Activated CD4-positive, alpha-beta memory T cell treated with anti-CD3 and anti-CD28 coated beads for 36 hours (primary cell): ENCODE measurements at regions not wholly inside any gene's neighbourhood (a gene's known extent, or its start where the extent isn't known, plus 50 kb on each side); places are given as distances from the start of the nearest gene placed in this dataset.

Experiments used
- CTCF ChIA-PET: fragments of 350-600 bp; sonication (Branson Sonifier 250); formaldehyde crosslinking; loops from one replicate; lab custom pipeline; 2021; ENCODE audit warnings: antibody characterized with exemption, inconsistent platforms; lab: Charles Lee
- POLR2A ChIA-PET: fragments of 350-600 bp; sonication (Branson Sonifier 250); formaldehyde crosslinking; loops from one replicate; lab custom pipeline; 2021; ENCODE audit warnings: antibody characterized with exemption; lab: Charles Lee
- DNase-seq: peaks from one replicate; pipeline ENCODE4 v3.0.0-alpha.2; 2020
- H3K27ac Mint-ChIP-seq: one replicate; pipeline ENCODE4 v1.8.0; 2021; ENCODE audit warnings: mixed read lengths
- H3K27me3 Mint-ChIP-seq: one replicate; pipeline ENCODE4 v1.8.0; 2021; ENCODE audit warnings: mixed read lengths
- H3K36me3 Mint-ChIP-seq: one replicate; pipeline ENCODE4 v1.8.0; 2021; ENCODE audit warnings: mixed read lengths
- H3K4me1 Mint-ChIP-seq: one replicate; pipeline ENCODE4 v1.8.0; 2021; ENCODE audit warnings: low read depth, mixed read lengths
- H3K4me3 Mint-ChIP-seq: one replicate; pipeline ENCODE4 v1.8.0; 2021; ENCODE audit warnings: mild to moderate bottlenecking, mixed read lengths
- H3K9me3 Mint-ChIP-seq: one replicate; pipeline ENCODE4 v1.8.0; 2021; ENCODE audit warnings: mixed read lengths
- intact Hi-C: fragments of 100-400 bp; cut with micrococcal nuclease; formaldehyde crosslinking; loops from one replicate; pipeline ENCODE4 v1.15.1; 2023

DNA sequence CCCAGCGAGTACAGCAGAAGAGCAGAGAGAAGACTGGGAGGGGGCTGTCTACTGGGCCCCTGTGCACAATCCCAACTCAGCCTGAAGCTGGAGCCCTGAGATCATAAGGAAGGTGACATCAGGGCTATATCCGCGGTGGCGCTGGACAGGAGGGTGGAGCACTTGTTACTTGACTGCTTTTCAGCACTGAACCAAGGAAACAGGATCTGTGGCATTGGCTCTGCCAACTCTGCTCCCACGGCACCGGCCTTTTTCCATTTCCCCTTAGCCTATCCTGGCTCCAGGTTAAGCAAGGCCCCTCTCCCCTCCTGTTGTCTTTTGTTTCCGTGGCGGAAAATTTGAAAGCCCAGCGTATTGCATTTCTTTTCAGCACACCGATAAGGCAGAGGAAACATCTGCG, 125.0 kb upstream of the IRX3 start:
- CTCF ChIA-PET = no interaction called here
- POLR2A ChIA-PET = no interaction called here
- Mint-ChIP-seq H3K27ac (no peak overlapping the region), H3K36me3 (no peaks in the 10 kb centered on the region), H3K27me3 (peaks cover 11% of the 10 kb centered on the region), H3K4me1 (no peaks in the 10 kb centered on the region), H3K9me3 (no peaks in the 10 kb centered on the region), H3K4me3 (no peak overlapping the region)
- intact Hi-C loops = no loop called here
- no peak for DNase-seq

DNA sequence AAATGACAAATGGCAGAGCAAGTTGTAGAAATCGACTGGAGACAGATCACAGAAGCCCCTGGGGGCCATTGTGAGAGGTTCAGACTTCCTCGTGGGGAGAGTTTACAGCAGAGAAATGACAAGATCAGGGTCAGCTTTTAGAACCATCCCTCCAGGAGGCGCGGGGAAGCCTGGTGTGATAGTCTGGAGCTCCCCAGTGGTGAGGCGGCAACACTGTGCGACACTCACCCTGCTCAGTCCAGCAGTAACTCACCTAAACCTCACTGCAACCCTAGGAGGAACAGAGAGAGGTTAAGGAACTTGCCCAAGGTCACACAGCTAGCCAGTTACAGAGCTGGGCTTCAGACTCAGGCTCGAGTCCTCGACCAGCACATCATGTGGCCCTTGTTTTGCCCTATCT, 123.4 kb upstream of the IRX3 start:
- Mint-ChIP-seq H3K36me3 (no peaks in the 10 kb centered on the region), H3K27me3 (peaks cover 11% of the 10 kb centered on the region), H3K27ac (no peak overlapping the region), H3K9me3 (no peaks in the 10 kb centered on the region), H3K4me1 (no peaks in the 10 kb centered on the region), H3K4me3 (no peak overlapping the region)
- POLR2A ChIA-PET = no interaction called here
- CTCF ChIA-PET = no interaction called here
- intact Hi-C loops = no loop called here
- DNase-seq = no peak

DNA sequence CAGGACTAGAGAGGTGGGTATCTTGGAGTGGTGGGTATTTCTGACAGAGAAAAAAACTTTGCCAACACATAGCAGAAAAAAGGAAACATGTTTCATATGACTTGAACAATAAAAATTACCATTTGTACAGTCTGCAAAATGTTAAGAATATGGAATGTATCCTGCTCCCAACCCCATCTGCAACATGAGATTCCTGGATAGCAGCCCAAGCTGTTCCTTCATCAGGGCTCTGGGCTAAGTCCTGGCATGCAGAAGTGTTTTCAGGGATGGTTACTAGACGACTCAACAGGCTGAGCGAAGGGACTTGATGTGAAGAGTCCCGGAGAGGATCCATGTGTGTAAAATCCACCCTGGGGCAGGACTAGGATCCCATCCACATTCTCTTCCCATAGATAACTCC, 121.0 kb upstream of the IRX3 start:
- Mint-ChIP-seq H3K4me3 (no peak overlapping the region), H3K27ac (no peak overlapping the region), H3K27me3 (peaks cover 6% of the 10 kb centered on the region), H3K36me3 (no peaks in the 10 kb centered on the region), H3K9me3 (no peaks in the 10 kb centered on the region), H3K4me1 (no peaks in the 10 kb centered on the region)
- intact Hi-C loops = no loop called here
- ChIA-PET POLR2A (no interaction called here), CTCF (no interaction called here)
- DNase-seq = no peak

DNA sequence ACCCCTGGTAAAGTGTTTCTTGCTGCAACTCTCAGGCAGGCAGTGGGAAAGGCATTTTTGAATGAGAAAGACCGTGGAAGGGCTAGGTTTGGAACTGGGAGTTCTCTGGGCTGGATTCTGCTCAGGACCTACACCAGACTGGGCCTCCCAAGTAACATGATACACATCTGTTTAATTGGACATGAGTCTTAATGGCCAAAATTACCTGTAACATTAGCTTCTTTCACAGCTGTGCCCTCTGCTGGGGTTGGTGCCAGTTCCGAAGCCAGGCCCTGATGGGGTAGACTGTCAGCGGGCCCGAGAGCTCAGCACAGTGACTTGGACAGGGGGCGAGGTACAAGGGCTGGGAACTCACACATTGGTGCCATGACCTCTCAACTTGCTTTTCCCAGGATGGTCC, 118.9 kb upstream of the IRX3 start:
- ChIA-PET POLR2A (no interaction called here), CTCF (no interaction called here)
- intact Hi-C loops = no loop called here
- Mint-ChIP-seq H3K27me3 (peaks cover 2% of the 10 kb centered on the region), H3K4me1 (no peaks in the 10 kb centered on the region), H3K27ac (no peak overlapping the region), H3K4me3 (no peak overlapping the region), H3K36me3 (no peaks in the 10 kb centered on the region), H3K9me3 (no peaks in the 10 kb centered on the region)
- DNase-seq = no peak

DNA sequence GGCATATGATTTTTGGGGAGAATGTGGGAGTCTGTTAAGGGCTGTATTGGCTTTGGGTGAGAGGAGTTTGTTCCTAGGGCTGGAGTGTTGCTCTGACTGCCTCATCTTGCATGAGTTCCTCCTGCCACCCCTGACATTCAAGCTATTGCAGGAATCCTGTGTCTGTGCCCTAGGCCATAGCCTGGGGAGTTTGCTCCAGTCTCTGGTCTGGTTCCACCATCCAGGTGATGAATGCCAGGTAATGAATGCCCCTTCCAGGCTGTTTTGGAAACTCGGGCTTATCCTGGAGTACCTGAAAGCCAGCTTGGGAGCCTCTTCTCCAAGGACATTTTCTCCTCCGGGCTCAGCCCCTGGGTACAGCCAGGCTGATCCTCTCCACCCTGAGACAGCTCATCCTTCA, 117.0 kb upstream of the IRX3 start:
- CTCF ChIA-PET = no interaction called here
- POLR2A ChIA-PET = no interaction called here
- no peak for DNase-seq
- intact Hi-C loops = no loop called here
- Mint-ChIP-seq H3K36me3 (no peaks in the 10 kb centered on the region), H3K9me3 (no peaks in the 10 kb centered on the region), H3K4me3 (no peak overlapping the region), H3K27me3 (no peaks in the 10 kb centered on the region), H3K4me1 (no peaks in the 10 kb centered on the region), H3K27ac (no peak overlapping the region)

DNA sequence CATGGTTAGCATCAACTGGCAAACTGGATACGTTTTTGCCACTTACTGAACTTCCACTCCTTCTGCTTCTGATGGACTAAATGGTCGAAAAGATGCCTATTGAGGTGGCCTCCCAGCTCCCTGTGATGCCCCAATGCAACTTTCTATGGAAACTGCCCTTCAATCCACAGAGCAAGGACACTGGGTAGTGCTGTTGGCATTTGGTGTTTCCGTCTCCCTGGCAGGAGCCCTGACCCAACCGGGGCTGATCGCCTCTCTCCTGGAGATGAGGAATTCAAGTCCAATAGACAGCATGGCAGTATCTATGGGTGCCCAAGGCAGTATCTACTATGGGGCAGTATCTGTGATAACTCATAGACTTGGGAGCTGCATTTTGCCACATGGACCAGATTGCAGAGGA, 116.3 kb upstream of the IRX3 start:
- ChIA-PET POLR2A (no interaction called here), CTCF (no interaction called here)
- H3K36me3 Mint-ChIP-seq = no peaks in the 10 kb centered on the region
- no peak overlapping the region for H3K4me3 Mint-ChIP-seq
- H3K4me1 Mint-ChIP-seq = no peaks in the 10 kb centered on the region
- intact Hi-C loops = no loop called here
- no peaks in the 10 kb centered on the region for H3K27me3 Mint-ChIP-seq
- H3K9me3 Mint-ChIP-seq = no peaks in the 10 kb centered on the region
- no peak for DNase-seq
- H3K27ac Mint-ChIP-seq = no peak overlapping the region

DNA sequence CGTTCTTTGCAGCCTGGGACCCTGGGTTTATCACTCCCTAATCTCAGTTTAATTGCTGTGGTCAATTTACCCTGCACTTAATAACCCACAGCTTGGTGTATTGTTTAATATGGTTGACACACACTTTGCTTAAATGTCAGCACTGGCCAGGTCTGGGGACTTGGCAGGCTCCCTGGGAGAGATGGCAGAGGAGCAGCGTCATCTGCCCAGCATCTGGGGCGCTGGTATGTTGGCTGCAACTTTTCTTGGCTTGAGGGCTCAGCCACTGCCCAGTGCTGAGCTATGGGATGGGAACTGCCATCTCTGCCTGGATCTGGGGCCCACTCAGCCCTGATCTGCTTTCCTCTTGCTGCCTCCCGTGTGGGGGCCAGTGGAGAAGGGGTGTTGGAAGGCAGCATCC, 115.7 kb upstream of the IRX3 start:
- Mint-ChIP-seq H3K4me3 (no peak overlapping the region), H3K9me3 (no peaks in the 10 kb centered on the region), H3K27ac (no peak overlapping the region), H3K27me3 (no peaks in the 10 kb centered on the region), H3K4me1 (no peaks in the 10 kb centered on the region), H3K36me3 (no peaks in the 10 kb centered on the region)
- intact Hi-C loops = no loop called here
- DNase-seq = no peak
- ChIA-PET CTCF (no interaction called here), POLR2A (no interaction called here)

DNA sequence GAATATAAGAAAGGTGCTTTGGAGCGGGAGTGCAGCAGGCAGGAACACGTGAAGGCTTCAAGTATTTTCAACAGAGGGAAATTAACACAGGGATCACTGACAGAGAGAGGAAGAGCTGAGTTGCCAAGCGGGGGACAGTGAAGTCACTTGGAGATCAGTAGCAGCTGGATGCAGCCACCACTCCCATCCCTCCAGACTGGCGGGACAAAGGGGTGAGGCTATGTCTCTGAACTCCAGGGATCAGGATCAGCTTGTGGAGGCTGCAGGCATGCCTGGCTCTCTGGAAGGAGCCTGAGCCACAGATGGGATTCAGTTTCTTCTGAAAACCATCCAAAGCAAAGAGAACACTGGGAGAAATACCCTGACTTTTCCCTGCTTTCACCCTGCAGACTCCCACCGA, 113.7 kb upstream of the IRX3 start:
- CTCF ChIA-PET = no interaction called here
- intact Hi-C loops = no loop called here
- Mint-ChIP-seq H3K9me3 (no peaks in the 10 kb centered on the region), H3K27ac (no peak overlapping the region), H3K36me3 (no peaks in the 10 kb centered on the region), H3K4me1 (no peaks in the 10 kb centered on the region), H3K27me3 (peaks cover 6% of the 10 kb centered on the region), H3K4me3 (no peak overlapping the region)
- DNase-seq = no peak
- POLR2A ChIA-PET = no interaction called here

DNA sequence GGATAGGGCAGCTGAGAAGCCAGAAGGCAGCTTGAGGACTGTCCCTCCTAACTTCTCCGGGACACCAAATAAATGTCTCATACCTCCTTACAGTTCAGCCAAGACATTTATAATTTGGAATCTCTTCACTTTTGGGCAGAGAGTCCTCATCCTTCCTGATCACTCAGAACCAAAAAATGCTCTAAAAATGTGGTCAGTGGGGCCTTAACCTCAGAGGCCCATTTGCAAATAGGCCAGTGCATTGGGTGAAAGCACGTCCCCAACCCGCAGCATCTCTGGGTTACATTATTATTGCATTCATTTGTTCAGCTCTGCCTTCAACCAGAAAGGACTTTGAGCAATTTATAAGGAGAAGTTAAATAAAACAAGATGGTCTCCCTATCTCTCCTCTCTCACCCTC, 112.4 kb upstream of the IRX3 start:
- DNase-seq = no peak
- no peak overlapping the region for H3K4me3 Mint-ChIP-seq
- CTCF ChIA-PET = no interaction called here
- peaks cover 6% of the 10 kb centered on the region for H3K27me3 Mint-ChIP-seq
- intact Hi-C loops = no loop called here
- POLR2A ChIA-PET = no interaction called here
- no peaks in the 10 kb centered on the region for H3K4me1 Mint-ChIP-seq
- H3K9me3 Mint-ChIP-seq = no peaks in the 10 kb centered on the region
- no peaks in the 10 kb centered on the region for H3K36me3 Mint-ChIP-seq
- H3K27ac Mint-ChIP-seq = no peak overlapping the region

DNA sequence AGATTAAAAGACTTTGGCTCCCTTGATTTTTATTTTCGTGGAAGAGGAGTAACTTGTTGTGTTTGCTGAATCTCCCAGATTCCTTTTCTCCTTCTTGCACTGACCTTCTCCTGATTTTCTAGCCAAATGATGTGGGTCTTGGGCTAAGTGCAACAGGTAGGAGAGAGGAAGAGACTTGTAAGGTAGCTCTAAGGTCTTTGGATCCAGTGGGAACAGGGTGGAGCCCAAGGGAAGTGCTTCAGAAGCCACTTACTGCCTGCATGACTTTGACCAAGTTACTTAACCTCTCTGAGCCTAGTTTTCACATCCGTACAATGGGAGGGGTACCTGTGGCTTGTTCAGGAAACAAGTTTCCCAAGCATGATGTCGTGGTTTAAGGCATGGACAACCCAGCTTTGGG, 111.3 kb upstream of the IRX3 start:
- intact Hi-C loops = no loop called here
- Mint-ChIP-seq H3K27ac (no peak overlapping the region), H3K36me3 (no peaks in the 10 kb centered on the region), H3K4me3 (no peak overlapping the region), H3K27me3 (peaks cover 7% of the 10 kb centered on the region), H3K9me3 (no peaks in the 10 kb centered on the region), H3K4me1 (no peaks in the 10 kb centered on the region)
- ChIA-PET CTCF (no interaction called here), POLR2A (no interaction called here)
- no peak for DNase-seq

DNA sequence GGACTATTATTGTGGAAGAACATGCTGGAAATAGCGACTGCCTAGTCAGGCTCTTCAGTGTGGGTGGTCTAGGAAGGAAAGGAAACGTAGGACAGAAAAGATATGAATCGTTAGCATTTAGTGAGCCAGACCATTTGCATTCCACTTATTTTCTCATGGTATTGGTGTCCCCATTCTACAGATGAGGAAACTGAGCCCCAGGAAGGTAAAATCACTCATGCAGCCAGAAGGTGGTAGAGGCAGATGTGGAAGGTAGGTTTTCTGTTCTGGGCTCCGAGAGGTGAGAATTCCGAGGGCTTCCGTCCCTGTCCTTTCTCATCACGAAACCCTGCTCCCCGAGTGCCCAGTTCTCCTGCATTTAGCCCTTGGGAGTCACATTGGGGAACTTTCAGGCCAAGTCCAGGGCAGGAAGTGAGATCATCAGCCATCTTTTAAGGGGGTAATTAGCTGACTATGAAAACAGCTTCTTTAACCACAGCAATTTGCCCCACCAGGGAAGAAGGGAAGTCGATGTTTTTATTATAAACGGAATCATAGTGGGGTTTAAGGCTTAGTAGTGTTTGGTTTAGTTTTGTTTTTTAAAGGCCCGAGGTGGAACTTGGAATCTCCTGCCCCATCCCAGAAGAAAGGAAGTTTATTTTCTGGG, 110.7 kb upstream of the IRX3 start:
- Mint-ChIP-seq H3K36me3 (no peaks in the 10 kb centered on the region), H3K27me3 (peaks cover 7% of the 10 kb centered on the region), H3K9me3 (no peaks in the 10 kb centered on the region), H3K4me1 (no peaks in the 10 kb centered on the region), H3K27ac (no peak overlapping the region), H3K4me3 (no peak overlapping the region)
- POLR2A ChIA-PET = no interaction called here
- DNase-seq = no peak
- CTCF ChIA-PET = no interaction called here
- intact Hi-C loops = no loop called here

DNA sequence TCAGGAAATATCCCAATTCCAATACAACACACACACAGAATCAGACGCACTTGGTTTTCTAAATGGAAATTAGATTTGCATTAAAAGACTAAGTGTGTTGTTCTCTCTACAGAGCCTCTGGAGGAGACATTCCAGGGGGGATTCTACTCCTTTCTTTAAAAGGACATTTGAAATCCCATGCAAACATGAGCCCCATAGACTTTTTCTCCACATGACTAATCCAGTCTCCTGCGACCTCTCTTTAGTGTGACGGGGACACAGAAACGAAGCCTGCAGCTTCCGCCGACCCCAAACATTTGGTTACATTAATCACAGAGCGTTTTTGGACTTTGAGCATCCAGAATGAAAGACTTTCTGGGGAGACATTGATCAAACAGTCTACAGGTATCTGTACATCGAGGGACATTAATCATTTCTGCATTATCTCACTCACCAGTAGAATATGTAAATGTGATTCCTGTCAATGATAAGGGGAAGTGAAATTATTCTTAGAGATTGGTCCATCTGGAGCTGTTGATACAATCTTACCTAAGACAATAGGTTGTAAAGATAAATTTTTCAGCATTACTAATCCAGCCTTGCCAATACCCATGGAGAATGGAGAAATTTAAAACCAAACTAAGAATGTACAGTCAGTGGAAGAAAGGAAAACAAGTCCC, 103.4 kb upstream of the IRX3 start:
- ChIA-PET CTCF (no interaction called here), POLR2A (no interaction called here)
- Mint-ChIP-seq H3K36me3 (no peaks in the 10 kb centered on the region), H3K9me3 (no peaks in the 10 kb centered on the region), H3K27me3 (peaks cover 2% of the 10 kb centered on the region), H3K4me1 (no peaks in the 10 kb centered on the region), H3K27ac (no peak overlapping the region), H3K4me3 (no peak overlapping the region)
- no peak for DNase-seq
- intact Hi-C loops = no loop called here

DNA sequence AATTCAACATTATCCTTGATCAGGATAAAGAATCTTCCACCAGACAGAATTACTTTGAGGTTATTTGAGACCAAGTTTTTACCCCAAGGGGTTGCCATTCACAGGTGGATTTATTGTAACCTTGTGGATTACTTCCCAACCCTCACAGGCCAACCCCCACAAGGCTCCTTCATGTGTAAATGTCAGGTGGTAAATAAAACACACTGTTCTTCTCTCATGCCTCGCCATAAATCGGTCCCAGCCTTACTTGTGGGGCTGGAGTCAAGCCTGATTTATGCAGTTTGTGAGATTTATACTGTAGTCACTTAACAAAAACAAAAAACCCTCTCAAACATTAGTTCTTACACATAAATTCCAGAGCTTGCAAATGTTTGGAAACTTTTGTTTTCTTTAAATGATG, 98.6 kb upstream of the IRX3 start:
- Mint-ChIP-seq H3K36me3 (no peaks in the 10 kb centered on the region), H3K27me3 (no peaks in the 10 kb centered on the region), H3K4me3 (no peak overlapping the region), H3K27ac (no peak overlapping the region), H3K9me3 (peaks cover 6% of the 10 kb centered on the region), H3K4me1 (no peaks in the 10 kb centered on the region)
- intact Hi-C loops = no loop called here
- ChIA-PET CTCF (no interaction called here), POLR2A (no interaction called here)
- DNase-seq = no peak
